Neural progenitor cell (in vitro differentiated cells): ENCODE measurements at regions not wholly inside any gene's neighbourhood (a gene's known extent, or its start where the extent isn't known, plus 50 kb on each side); places are given as distances from the start of the nearest gene placed in this dataset.

Source experiments
- EZH2 ChIP-seq: fragments of 200-600 bp; sonication (generic); IDR thresholded peaks from 2 replicates; pipeline ENCODE4 v1.6.1; 2017; ENCODE audit warnings: antibody characterized with exemption, mild to moderate bottlenecking, moderate library complexity
- EZH2phosphoT487 ChIP-seq: fragments of 200-600 bp; sonication (generic); IDR thresholded peaks from 2 replicates; pipeline ENCODE4 v1.6.1; 2017; ENCODE audit warnings: antibody characterized with exemption
- TF ChIP-seq, protein P1 (sequence below): fragments of 200-600 bp; sonication (generic); IDR thresholded peaks from 2 replicates; pipeline ENCODE4 v1.5.1; 2017; ENCODE audit warnings: antibody characterized with exemption, mild to moderate bottlenecking

DNA sequence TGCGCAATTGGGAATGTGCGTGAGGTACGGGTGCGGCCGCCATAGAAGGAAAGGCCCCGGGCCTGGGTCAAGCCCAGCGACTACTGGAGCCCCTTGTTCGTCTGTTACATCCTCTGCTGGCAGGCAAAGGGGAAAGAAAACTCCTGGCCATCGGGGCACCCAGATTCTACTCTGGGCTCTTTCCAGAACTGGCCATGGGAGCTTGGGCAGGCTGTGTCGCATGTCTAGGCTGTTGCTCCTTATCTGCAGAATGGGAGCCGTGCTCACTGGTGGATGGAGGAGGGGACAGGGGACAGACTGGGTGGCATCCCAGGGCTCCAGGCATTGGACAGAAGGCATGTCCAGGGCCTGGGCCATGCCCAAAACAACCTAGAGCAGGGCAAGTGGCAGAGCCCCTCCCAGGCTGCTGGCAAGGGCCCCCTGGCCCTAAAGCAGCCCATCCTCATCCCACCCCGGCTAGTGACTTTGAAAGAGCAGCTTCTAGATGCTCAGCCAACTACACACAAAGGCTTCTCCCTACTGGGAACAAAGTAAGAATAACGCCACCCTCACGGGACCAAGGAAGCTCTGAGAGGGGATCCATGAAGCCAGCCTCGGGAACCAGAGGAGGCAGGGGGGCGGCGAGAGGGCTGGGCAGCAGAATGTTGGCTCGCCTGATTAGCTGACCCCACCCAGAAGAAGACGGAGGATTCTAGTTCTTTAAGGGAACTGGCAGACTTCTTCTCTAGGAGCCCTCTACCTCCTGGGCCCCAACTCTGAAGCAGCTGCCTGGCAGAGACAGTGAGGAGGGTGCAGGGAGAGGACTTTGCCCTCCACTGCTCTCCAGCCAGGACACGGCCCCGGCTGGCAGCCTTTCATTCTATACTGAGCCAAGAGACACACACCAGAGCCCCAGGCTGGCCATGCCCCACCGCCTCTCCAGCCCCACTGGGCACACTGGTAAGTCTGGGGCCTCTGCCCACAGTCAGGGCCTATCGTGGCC, 96.8 kb downstream of the SINHCAF start:
- TF ChIP-seq, protein P1, sequence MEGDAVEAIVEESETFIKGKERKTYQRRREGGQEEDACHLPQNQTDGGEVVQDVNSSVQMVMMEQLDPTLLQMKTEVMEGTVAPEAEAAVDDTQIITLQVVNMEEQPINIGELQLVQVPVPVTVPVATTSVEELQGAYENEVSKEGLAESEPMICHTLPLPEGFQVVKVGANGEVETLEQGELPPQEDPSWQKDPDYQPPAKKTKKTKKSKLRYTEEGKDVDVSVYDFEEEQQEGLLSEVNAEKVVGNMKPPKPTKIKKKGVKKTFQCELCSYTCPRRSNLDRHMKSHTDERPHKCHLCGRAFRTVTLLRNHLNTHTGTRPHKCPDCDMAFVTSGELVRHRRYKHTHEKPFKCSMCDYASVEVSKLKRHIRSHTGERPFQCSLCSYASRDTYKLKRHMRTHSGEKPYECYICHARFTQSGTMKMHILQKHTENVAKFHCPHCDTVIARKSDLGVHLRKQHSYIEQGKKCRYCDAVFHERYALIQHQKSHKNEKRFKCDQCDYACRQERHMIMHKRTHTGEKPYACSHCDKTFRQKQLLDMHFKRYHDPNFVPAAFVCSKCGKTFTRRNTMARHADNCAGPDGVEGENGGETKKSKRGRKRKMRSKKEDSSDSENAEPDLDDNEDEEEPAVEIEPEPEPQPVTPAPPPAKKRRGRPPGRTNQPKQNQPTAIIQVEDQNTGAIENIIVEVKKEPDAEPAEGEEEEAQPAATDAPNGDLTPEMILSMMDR = no peak
- TF ChIP-seq EZH2 (no peak), EZH2phosphoT487 (no peak)
